PC-9 (cell line): ENCODE measurements at regions not wholly inside any gene's neighbourhood (a gene's known extent, or its start where the extent isn't known, plus 50 kb on each side); places are given as distances from the start of the nearest gene placed in this dataset.

ENCODE experiments used
- CTCF ChIP-seq: fragments of 200-600 bp; sonication (generic); conservative IDR thresholded peaks from 2 replicates; pipeline ENCODE4 v1.6.1; 2017; ENCODE audit warnings: mixed run types, antibody characterized with exemption, mild to moderate bottlenecking, moderate library complexity
- EZH2 ChIP-seq: fragments of 200-600 bp; sonication (generic); IDR thresholded peaks from 2 replicates; pipeline ENCODE4 v1.8.0; 2017; ENCODE audit warnings: antibody characterized with exemption, low read depth

DNA sequence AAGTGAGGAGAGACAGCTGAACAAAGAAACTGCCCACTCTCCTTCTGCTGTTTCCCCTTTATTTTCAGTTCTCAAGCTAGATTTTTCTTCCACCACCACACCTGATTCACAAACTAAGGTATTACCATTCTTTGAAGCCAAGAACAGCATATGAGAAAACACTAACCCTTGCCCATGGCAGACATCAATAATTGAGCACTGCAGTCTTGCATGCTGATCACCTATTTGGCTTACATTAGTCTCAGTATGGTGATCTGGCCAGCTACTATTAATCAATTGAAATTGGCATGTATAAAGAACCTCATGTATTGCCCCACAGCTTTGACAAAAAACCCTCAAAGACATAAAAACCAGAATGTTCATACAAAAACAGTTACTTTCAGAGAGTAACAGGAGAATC is 166.3 kb downstream of the SAMD5 start:
- TF ChIP-seq EZH2: no peak
- TF ChIP-seq CTCF: no peak
